Nephron progenitor cell (in vitro differentiated cells): ENCODE measurements at regions not wholly inside any gene's neighbourhood (a gene's known extent, or its start where the extent isn't known, plus 50 kb on each side); places are given as distances from the start of the nearest gene placed in this dataset.

ENCODE experiments used
- DNase-seq: peaks from one replicate; pipeline ENCODE4 v3.0.0; 2021
- H3K27ac Mint-ChIP-seq: 2 replicates; pipeline ENCODE4 v1.8.0; 2021; ENCODE audit warnings: mild to moderate bottlenecking, moderate library complexity, mixed read lengths
- H3K27me3 Mint-ChIP-seq: 2 replicates; pipeline ENCODE4 v1.8.0; 2021; ENCODE audit warnings: mild to moderate bottlenecking, low read depth, mixed read lengths; ENCODE audit not compliant: poor library complexity
- H3K36me3 Mint-ChIP-seq: 2 replicates; pipeline ENCODE4 v1.8.0; 2021; ENCODE audit warnings: low read depth, mixed read lengths
- H3K4me1 Mint-ChIP-seq: 2 replicates; pipeline ENCODE4 v1.8.0; 2021; ENCODE audit warnings: mixed read lengths
- H3K4me3 Mint-ChIP-seq: 2 replicates; pipeline ENCODE4 v1.8.0; 2021; ENCODE audit warnings: mild to moderate bottlenecking, moderate library complexity, mixed read lengths
- H3K9me3 Mint-ChIP-seq: 2 replicates; pipeline ENCODE4 v1.8.0; 2021; ENCODE audit warnings: mild to moderate bottlenecking, moderate library complexity, mixed read lengths
- CTCF ChIP-seq: fragments of 200-600 bp; sonication (generic); IDR thresholded peaks from 2 replicates; pipeline ENCODE4 v1.5.0; 2021; ENCODE audit warnings: antibody characterized with exemption

GRCh38 chr15:96064351-96064756 lies 266.1 kb upstream of the NR2F2 start:
- Mint-ChIP-seq H3K27me3 (peaks cover 10% of the 10 kb centered on the region), H3K4me3 (no peak overlapping the region), H3K36me3 (peaks cover 12% of the 10 kb centered on the region), H3K4me1 (peaks cover 15% of the 10 kb centered on the region), H3K9me3 (peaks cover 15% of the 10 kb centered on the region), H3K27ac (no peak overlapping the region)
- no peak for TF ChIP-seq CTCF
- no peak for DNase-seq

GRCh38 chr15:96066126-96066525 lies 264.4 kb upstream of the NR2F2 start:
- Mint-ChIP-seq H3K27ac (peak overlapping the region; percentile 72), H3K4me3 (no peak overlapping the region), H3K36me3 (peaks cover 5% of the 10 kb centered on the region), H3K4me1 (peaks cover 15% of the 10 kb centered on the region), H3K27me3 (peaks cover 5% of the 10 kb centered on the region), H3K9me3 (peaks cover 9% of the 10 kb centered on the region)
- no peak for DNase-seq
- no peak for TF ChIP-seq CTCF

- H3K27me3 Mint-ChIP-seq, result peaks cover 5% of the 10 kb centered on the region
- no peak for DNase-seq
- TF ChIP-seq CTCF, result no peak
- H3K4me1 Mint-ChIP-seq, result peaks cover 15% of the 10 kb centered on the region
- peaks cover 5% of the 10 kb centered on the region for H3K36me3 Mint-ChIP-seq
- no peak overlapping the region for H3K27ac Mint-ChIP-seq
- no peak overlapping the region for H3K4me3 Mint-ChIP-seq
- H3K9me3 Mint-ChIP-seq, result peaks cover 9% of the 10 kb centered on the region
These were observed 263.5 kb upstream of the NR2F2 start for GRCh38 chr15:96066852-96067495.

- Mint-ChIP-seq H3K9me3 (peaks cover 9% of the 10 kb centered on the region), H3K4me1 (peaks cover 15% of the 10 kb centered on the region), H3K36me3 (peaks cover 5% of the 10 kb centered on the region), H3K27ac (peak overlapping the region; percentile 68), H3K4me3 (no peak overlapping the region), H3K27me3 (peaks cover 5% of the 10 kb centered on the region)
- DNase-seq, result no peak
- TF ChIP-seq CTCF, result no peak
These were observed 262.8 kb upstream of the NR2F2 start for GRCh38 chr15:96067677-96068076.

GRCh38 chr15:96068897-96069296 lies 261.6 kb upstream of the NR2F2 start:
- peaks cover 2% of the 10 kb centered on the region for H3K27me3 Mint-ChIP-seq
- no peak overlapping the region for H3K27ac Mint-ChIP-seq
- no peak overlapping the region for H3K4me3 Mint-ChIP-seq
- peaks cover 15% of the 10 kb centered on the region for H3K4me1 Mint-ChIP-seq
- DNase-seq, result no peak
- peaks cover under 1% of the 10 kb centered on the region for H3K36me3 Mint-ChIP-seq
- TF ChIP-seq CTCF, result no peak
- H3K9me3 Mint-ChIP-seq, result peaks cover 5% of the 10 kb centered on the region

- TF ChIP-seq CTCF, result no peak
- peaks cover 15% of the 10 kb centered on the region for H3K4me1 Mint-ChIP-seq
- peaks cover 2% of the 10 kb centered on the region for H3K27me3 Mint-ChIP-seq
- no peaks in the 10 kb centered on the region for H3K36me3 Mint-ChIP-seq
- H3K9me3 Mint-ChIP-seq, result no peaks in the 10 kb centered on the region
- no peak for DNase-seq
- no peak overlapping the region for H3K27ac Mint-ChIP-seq
- H3K4me3 Mint-ChIP-seq, result no peak overlapping the region
These were observed 259.9 kb upstream of the NR2F2 start for GRCh38 chr15:96070636-96071035.
